Ovary (tissue), 3 donors: ENCODE measurements at regions not wholly inside any gene's neighbourhood (a gene's known extent, or its start where the extent isn't known, plus 50 kb on each side); places are given as distances from the start of the nearest gene placed in this dataset.

Experiments
- CTCF ChIP-seq, 3 donors: fragments of 450-650 bp in 2 of 3; fragments of 200-600 bp in 1 of 3; IDR thresholded peaks; one replicate each; pipeline versions ENCODE4 v1.5.1 to v1.8.0; 2016 to 2022; ENCODE audit warnings: antibody characterized with exemption in 3 of 3, mild to moderate bottlenecking in 1 of 3
- POLR2A ChIP-seq: fragments of 450-650 bp; IDR thresholded peaks from one replicate; pipeline ENCODE4 v1.6.1; 2017; ENCODE audit warnings: antibody characterized with exemption, mild to moderate bottlenecking, moderate library complexity
- donor health status: DM: no; HTN: no; CAD: no.

- TF ChIP-seq CTCF (IDR thresholded peaks at IDR 0.05) = no peak
- no peak for TF ChIP-seq POLR2A
Observed at GRCh38 chr5:18959535-18959934, 1028.5 kb downstream of the CDH18 start.
